Rectal smooth muscle tissue (tissue), 1 donor: ENCODE measurements at regions not wholly inside any gene's neighbourhood (a gene's known extent, or its start where the extent isn't known, plus 50 kb on each side); places are given as distances from the start of the nearest gene placed in this dataset.
"Not testable (repeated sequence)": the region's sequence is repeated elsewhere in the genome, so short reads cannot be mapped to it uniquely, and the experiment has no call there.

Experiments
- H3K27ac ChIP-seq: one replicate; pipeline ENCODE4 v1.7.0; 2013; ENCODE audit warnings: low read depth, low read length, inconsistent platforms
- H3K27me3 ChIP-seq: one replicate; pipeline ENCODE4 v1.7.0; 2013; ENCODE audit warnings: low read length; ENCODE audit not compliant: control insufficient read depth, insufficient read depth
- H3K36me3 ChIP-seq: one replicate; pipeline ENCODE4 v1.7.0; 2013; ENCODE audit warnings: low read length; ENCODE audit not compliant: control insufficient read depth, insufficient read depth
- H3K4me1 ChIP-seq: one replicate; pipeline ENCODE4 v1.7.0; 2013; ENCODE audit warnings: low read length; ENCODE audit not compliant: control insufficient read depth, insufficient read depth
- H3K4me3 ChIP-seq: one replicate; pipeline ENCODE4 v1.7.0; 2013; ENCODE audit warnings: low read length
- H3K9ac ChIP-seq: one replicate; pipeline ENCODE4 v1.7.0; 2013; ENCODE audit warnings: low read length

GRCh38 chr13:44866411-44866911 is 122.8 kb downstream of the NUFIP1 start:
- Histone ChIP-seq H3K36me3 (no peaks in the 10 kb centered on the region), H3K4me3 (no peak overlapping the region), H3K4me1 (no peaks in the 10 kb centered on the region), H3K9ac (no peak overlapping the region), H3K27ac (no peak overlapping the region), H3K27me3 (no peaks in the 10 kb centered on the region)

DNA sequence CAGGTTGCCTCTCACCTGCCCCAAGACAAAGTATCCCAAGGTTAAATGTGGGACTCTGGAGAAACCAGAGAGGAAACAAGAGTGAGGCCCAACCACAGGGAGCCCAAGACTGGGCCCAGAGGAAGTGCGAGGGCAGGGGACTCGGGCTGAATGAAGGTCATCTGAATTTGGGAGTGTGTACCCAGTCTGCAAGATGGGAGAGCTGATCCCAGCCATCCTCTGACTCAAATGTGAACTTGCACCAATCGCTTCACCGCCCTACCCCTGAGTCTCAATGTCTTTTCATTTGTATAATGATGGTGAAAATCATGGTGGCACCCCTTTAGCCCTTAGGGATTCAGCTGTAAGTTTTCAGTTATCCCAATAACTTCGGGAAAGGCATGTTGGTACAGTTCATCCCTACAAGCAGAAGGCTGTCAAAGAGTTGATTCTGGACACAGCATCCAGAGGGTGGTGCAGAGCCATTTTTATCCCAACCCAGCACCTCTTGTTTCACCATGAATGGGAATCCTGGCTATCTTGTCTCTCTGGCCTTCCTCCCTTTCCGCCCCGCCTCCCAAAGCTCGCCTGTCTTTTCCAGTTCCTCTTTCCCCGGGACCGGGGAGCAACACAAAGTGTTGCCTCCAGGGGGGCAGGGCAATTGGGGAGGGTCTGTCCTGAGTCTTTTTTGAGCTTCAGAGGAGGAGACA is 123.4 kb downstream of the NUFIP1 start:
- Histone ChIP-seq H3K27me3 (no peaks in the 10 kb centered on the region), H3K4me3 (no peak overlapping the region), H3K36me3 (no peaks in the 10 kb centered on the region), H3K4me1 (no peaks in the 10 kb centered on the region), H3K9ac (no peak overlapping the region), H3K27ac (no peak overlapping the region)

GRCh38 chr13:44863641-44864040 is 125.6 kb downstream of the NUFIP1 start:
- not testable (repeated sequence) for H3K27ac ChIP-seq, H3K9ac ChIP-seq, H3K4me1 ChIP-seq, H3K27me3 ChIP-seq, H3K36me3 ChIP-seq, H3K4me3 ChIP-seq

GRCh38 chr13:44860454-44860853 is 128.8 kb downstream of the NUFIP1 start:
- H3K27ac ChIP-seq, result no peak overlapping the region

DNA sequence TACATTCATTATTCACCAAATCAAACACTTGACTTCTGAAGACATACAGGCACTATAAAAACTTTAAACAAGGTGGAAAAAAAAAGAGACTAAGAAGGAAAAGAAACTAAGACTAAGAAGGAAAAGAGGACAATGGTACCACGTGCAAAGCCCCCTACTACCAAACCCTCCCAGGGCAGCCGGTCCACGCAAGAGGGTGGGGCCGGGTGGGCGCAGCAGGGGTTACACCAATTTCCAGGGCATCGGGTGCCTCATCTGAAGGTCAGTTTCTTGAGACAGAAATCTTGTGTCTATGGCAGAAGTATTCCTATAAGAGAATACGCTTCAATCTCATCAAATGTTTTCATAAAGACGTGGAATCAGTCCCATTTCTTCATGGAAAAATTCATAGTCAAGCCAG is 131.5 kb downstream of the NUFIP1 start:
- Histone ChIP-seq H3K4me1 (no peaks in the 10 kb centered on the region), H3K36me3 (no peaks in the 10 kb centered on the region), H3K4me3 (no peak overlapping the region), H3K27ac (no peak overlapping the region), H3K9ac (no peak overlapping the region), H3K27me3 (no peaks in the 10 kb centered on the region)

More at GRCh38 chr13:44860454-44860853, 128.8 kb downstream of the NUFIP1 start:
- no peaks in the 10 kb centered on the region for H3K27me3 ChIP-seq
- H3K4me1 ChIP-seq, result no peaks in the 10 kb centered on the region
- no peak overlapping the region for H3K4me3 ChIP-seq
- no peaks in the 10 kb centered on the region for H3K36me3 ChIP-seq
- no peak overlapping the region for H3K9ac ChIP-seq

DNA sequence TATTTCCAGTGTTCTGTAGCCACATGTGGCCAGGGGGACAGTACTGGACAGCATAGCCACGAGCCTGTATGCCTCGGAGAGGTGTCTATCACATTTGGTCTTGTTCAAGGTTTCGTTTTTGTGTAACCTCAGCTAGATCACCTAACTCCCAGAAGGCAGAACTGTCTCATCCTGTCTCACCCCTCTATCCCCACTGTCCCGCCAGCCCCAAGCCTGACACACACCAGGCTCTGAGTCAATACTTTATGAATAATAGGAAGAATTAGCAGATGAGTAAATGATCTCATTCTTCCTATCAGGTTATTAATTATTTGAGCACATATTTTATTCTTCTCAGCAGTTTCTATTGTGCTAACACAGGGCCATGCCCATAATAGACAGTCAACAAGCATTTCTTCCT is 132.2 kb downstream of the NUFIP1 start:
- Histone ChIP-seq H3K27ac (no peak overlapping the region), H3K4me3 (no peak overlapping the region)

GRCh38 chr13:44855860-44856259 is 133.4 kb downstream of the NUFIP1 start:
- H3K4me3 ChIP-seq, result no peak overlapping the region
- no peaks in the 10 kb centered on the region for H3K27me3 ChIP-seq
- no peaks in the 10 kb centered on the region for H3K4me1 ChIP-seq
- no peak overlapping the region for H3K9ac ChIP-seq
- no peaks in the 10 kb centered on the region for H3K36me3 ChIP-seq
- H3K27ac ChIP-seq, result no peak overlapping the region

More for the DNA sequence above, 132.2 kb downstream of the NUFIP1 start:
- H3K9ac ChIP-seq, result no peak overlapping the region
- no peaks in the 10 kb centered on the region for H3K36me3 ChIP-seq
- no peaks in the 10 kb centered on the region for H3K27me3 ChIP-seq
- H3K4me1 ChIP-seq, result no peaks in the 10 kb centered on the region

GRCh38 chr13:44854313-44855060 is 134.8 kb downstream of the NUFIP1 start:
- Histone ChIP-seq H3K27ac (no peak overlapping the region), H3K36me3 (no peaks in the 10 kb centered on the region), H3K9ac (no peak overlapping the region), H3K4me1 (no peaks in the 10 kb centered on the region), H3K27me3 (no peaks in the 10 kb centered on the region), H3K4me3 (no peak overlapping the region)

DNA sequence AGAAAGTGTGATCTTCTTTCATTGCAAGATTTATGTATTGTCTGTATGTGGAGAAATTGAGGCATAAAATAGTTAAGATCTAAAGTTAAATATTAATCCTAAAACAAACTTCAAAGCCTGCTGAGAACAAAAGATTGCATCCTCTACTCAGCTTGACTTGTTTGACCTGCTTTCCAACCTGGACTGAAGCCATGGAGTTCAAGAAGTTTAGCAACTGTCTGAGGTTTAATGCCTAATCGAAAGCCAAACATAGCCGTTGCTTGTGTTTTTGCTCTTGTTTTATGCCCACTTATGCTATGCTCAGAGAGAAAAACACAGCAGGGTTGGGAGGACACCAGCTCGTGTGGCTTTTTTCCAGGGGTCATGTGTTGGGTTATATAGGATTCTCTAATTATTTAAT is 135.6 kb downstream of the NUFIP1 start:
- no peaks in the 10 kb centered on the region for H3K27me3 ChIP-seq

DNA sequence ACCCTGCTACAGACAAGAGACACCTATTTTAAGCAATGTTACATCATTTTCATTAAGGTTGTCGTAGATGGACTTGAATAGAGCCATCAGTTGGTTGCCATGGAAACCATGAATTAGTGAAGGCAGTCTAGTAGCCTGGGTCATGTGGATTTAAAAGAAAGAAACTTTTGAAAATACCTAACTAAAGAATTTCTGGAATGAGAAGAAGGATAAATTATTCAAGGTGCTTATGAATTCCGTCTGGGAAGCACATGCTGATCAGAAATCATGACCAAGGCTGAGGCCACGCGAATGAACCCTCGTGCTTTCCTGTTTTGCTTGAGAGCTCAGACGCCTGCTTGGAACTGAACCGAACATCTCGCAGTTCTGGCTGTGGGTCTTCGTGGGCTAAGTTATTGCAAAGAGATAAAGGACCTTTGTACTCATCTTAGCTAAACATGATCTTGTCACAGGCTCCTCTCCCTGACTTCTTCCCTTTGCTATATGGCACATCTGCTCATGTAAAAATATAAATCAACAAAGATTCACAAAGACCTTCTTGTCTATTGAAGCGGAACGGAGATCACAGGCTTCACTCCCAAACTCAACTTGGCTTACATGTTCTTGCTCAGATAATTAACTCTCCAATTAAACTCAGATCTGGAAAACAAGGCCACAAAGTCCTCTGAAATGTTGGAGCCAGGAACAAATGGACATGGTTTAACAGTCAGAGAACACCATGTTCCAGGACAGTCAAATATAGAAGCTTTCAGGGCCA is 140.2 kb downstream of the NUFIP1 start:
- Histone ChIP-seq H3K36me3 (no peaks in the 10 kb centered on the region), H3K27ac (no peak overlapping the region), H3K27me3 (no peaks in the 10 kb centered on the region), H3K4me3 (no peak overlapping the region), H3K9ac (no peak overlapping the region), H3K4me1 (no peaks in the 10 kb centered on the region)

More for the DNA sequence above, 135.6 kb downstream of the NUFIP1 start:
- Histone ChIP-seq H3K4me1 (no peaks in the 10 kb centered on the region), H3K36me3 (no peaks in the 10 kb centered on the region), H3K9ac (no peak overlapping the region), H3K27ac (no peak overlapping the region), H3K4me3 (no peak overlapping the region)

GRCh38 chr13:44845281-44846058 is 143.8 kb downstream of the NUFIP1 start:
- not testable (repeated sequence) for H3K4me3 ChIP-seq, H3K4me1 ChIP-seq, H3K9ac ChIP-seq, H3K27me3 ChIP-seq, H3K27ac ChIP-seq, H3K36me3 ChIP-seq

DNA sequence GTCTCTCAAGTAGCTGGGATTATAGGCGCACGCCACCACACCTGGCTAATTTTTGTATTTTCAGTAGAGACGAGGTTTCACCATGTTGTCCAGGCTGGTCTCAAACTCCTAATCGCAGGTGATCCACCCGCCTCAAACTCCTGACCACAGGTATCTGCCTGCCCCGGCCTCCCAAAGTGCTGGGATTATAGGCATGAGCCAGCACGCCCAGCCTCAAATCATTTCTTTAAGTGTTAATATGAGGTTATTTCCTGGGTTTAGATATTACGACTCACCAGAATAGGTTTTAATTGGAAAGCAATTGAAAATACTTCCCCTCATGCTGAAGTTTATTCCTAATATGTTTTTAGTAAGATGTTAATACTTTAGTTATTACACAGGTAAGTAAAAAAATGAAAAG is 144.5 kb downstream of the NUFIP1 start:
- Histone ChIP-seq H3K27ac (no peak overlapping the region), H3K36me3 (no peaks in the 10 kb centered on the region), H3K9ac (no peak overlapping the region), H3K27me3 (no peaks in the 10 kb centered on the region), H3K4me3 (no peak overlapping the region), H3K4me1 (no peaks in the 10 kb centered on the region)
